GM19467 (cell line): ENCODE measurements at regions not wholly inside any gene's neighbourhood (a gene's known extent, or its start where the extent isn't known, plus 50 kb on each side); places are given as distances from the start of the nearest gene placed in this dataset.
"Not testable (repeated sequence)": the region's sequence is repeated elsewhere in the genome, so short reads cannot be mapped to it uniquely, and the experiment has no call there.

Source experiments
- ATAC-seq: cut with Tn5 transposase; IDR thresholded peaks from one replicate; pipeline ENCODE4 v1.9.1; 2021; ENCODE audit warnings: mild to moderate bottlenecking, moderate library complexity; ENCODE audit not compliant: unreplicated experiment

- ATAC-seq = no peak
Observed at GRCh38 chr9:115397591-115398312, 279.8 kb upstream of the TNC start.

GRCh38 chr9:115398313-115398650 lies 280.3 kb upstream of the TNC start:
- ATAC-seq = no peak

GRCh38 chr9:115398996-115399395 lies 281.0 kb upstream of the TNC start:
- ATAC-seq = no peak

GRCh38 chr9:115400796-115401195 lies 282.8 kb upstream of the TNC start:
- no peak for ATAC-seq

GRCh38 chr9:115401756-115402327 lies 283.9 kb upstream of the TNC start:
- ATAC-seq = no peak

- ATAC-seq = no peak
Observed at GRCh38 chr9:115403753-115404152, 285.8 kb upstream of the TNC start.

GRCh38 chr9:115404311-115404710 lies 286.4 kb upstream of the TNC start:
- ATAC-seq = no peak

GRCh38 chr9:115411516-115411915 lies 293.6 kb upstream of the TNC start:
- no peak for ATAC-seq

GRCh38 chr9:115411993-115412452 lies 294.1 kb upstream of the TNC start:
- no peak for ATAC-seq

GRCh38 chr9:115412656-115413055 lies 294.7 kb upstream of the TNC start:
- ATAC-seq = no peak

- no peak for ATAC-seq
Observed at GRCh38 chr9:115413304-115413703, 295.3 kb upstream of the TNC start.

GRCh38 chr9:115413766-115414382 lies 295.9 kb upstream of the TNC start:
- no peak for ATAC-seq

GRCh38 chr9:115414561-115414960 lies 296.6 kb upstream of the TNC start:
- no peak for ATAC-seq

- no peak for ATAC-seq
Observed at GRCh38 chr9:115415450-115415849, 297.5 kb upstream of the TNC start.

GRCh38 chr9:115416299-115416698 lies 298.3 kb upstream of the TNC start:
- ATAC-seq = peak; percentile 59

- ATAC-seq = not testable (repeated sequence)
Observed at GRCh38 chr9:115418181-115418580, 300.2 kb upstream of the TNC start.

- ATAC-seq = no peak
Observed at GRCh38 chr9:115422932-115423440, 305.0 kb upstream of the TNC start.

- ATAC-seq = no peak
Observed at GRCh38 chr9:115423646-115424045, 305.7 kb upstream of the TNC start.

GRCh38 chr9:115425601-115426000 lies 307.6 kb upstream of the TNC start:
- ATAC-seq = no peak

GRCh38 chr9:115437418-115437817 lies 319.5 kb upstream of the TNC start:
- no peak for ATAC-seq

- ATAC-seq = no peak
Observed at GRCh38 chr9:115439641-115440040, 321.7 kb upstream of the TNC start.

- ATAC-seq = no peak
Observed at GRCh38 chr9:115442054-115442453, 324.1 kb upstream of the TNC start.
